ENCODE measurements at regions not wholly inside any gene's neighbourhood (a gene's known extent, or its start where the extent isn't known, plus 50 kb on each side); places are given as distances from the start of the nearest gene placed in this dataset.

DNA sequence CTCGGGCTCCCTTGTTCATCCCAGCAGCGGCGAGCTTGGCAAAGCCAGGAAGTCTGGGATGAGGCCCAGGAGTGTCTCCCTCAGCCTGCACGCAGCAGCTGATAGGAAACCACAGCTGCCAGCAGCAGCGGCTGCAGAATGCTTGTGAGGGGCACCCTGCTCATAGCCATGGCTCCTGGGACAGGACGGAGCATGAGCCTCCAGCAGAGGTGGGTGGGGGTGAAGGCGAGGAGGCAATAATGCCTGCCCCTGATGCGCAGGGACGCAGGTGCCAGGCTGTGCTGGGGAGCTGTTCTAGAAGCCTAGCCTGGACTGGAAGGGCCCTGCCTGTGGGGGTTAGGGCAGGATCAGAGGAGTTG lies 157.9 kb downstream of the CD83 start:
- TF ChIP-seq, protein P1, sequence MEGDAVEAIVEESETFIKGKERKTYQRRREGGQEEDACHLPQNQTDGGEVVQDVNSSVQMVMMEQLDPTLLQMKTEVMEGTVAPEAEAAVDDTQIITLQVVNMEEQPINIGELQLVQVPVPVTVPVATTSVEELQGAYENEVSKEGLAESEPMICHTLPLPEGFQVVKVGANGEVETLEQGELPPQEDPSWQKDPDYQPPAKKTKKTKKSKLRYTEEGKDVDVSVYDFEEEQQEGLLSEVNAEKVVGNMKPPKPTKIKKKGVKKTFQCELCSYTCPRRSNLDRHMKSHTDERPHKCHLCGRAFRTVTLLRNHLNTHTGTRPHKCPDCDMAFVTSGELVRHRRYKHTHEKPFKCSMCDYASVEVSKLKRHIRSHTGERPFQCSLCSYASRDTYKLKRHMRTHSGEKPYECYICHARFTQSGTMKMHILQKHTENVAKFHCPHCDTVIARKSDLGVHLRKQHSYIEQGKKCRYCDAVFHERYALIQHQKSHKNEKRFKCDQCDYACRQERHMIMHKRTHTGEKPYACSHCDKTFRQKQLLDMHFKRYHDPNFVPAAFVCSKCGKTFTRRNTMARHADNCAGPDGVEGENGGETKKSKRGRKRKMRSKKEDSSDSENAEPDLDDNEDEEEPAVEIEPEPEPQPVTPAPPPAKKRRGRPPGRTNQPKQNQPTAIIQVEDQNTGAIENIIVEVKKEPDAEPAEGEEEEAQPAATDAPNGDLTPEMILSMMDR (IDR thresholded peaks at IDR 0.05; ENCODE audit: insufficient read depth, low read length): no peak
- TF ChIP-seq GABPA (IDR thresholded peaks at IDR 0.05; ENCODE audit: low read depth) (no peak), SPI1 (IDR thresholded peaks at IDR 0.05; ENCODE audit: borderline replicate concordance, low read depth) (no peak)

All from HL-60 (cell line).